Prostate gland (tissue), 2 donors: ENCODE measurements at regions not wholly inside any gene's neighbourhood (a gene's known extent, or its start where the extent isn't known, plus 50 kb on each side); places are given as distances from the start of the nearest gene placed in this dataset.
A peak's percentile ranks its signal among the peaks of the same experiment; 100 is the strongest.

ENCODE experiments used
- DNase-seq: peaks from one replicate; pipeline ENCODE4 v3.0.0-alpha.2; 2019; ENCODE audit warnings: low spot score
- H3K27ac ChIP-seq, 2 donors: fragments of 200-600 bp; sonication (generic); 2 replicates each; pipeline ENCODE4 v1.5.1; 2017 to 2019
- H3K27me3 ChIP-seq: fragments of 200-600 bp; sonication (generic); replicated peaks from 2 replicates; pipeline ENCODE4 v1.5.1; 2019; ENCODE audit not compliant: insufficient read depth
- H3K36me3 ChIP-seq, 2 donors: fragments of 200-600 bp; sonication (generic); 1 replicate in 1 of 2; 2 replicates in 1 of 2; pipeline versions ENCODE4 v1.5.1 to v1.8.1; 2017 to 2019
- H3K4me1 ChIP-seq: fragments of 200-600 bp; sonication (generic); replicated peaks from 2 replicates; pipeline ENCODE4 v1.5.1; 2019
- H3K4me3 ChIP-seq, 2 donors: fragments of 200-600 bp; sonication (generic); 2 replicates each; pipeline ENCODE4 v1.5.1; 2017 to 2019
- H3K9me3 ChIP-seq: fragments of 200-600 bp; sonication (generic); 2 replicates; pipeline ENCODE4 v1.5.1; 2017
- POLR2A ChIP-seq: fragments of 450-650 bp; IDR thresholded peaks from one replicate; pipeline ENCODE4 v1.6.1; 2016; ENCODE audit warnings: antibody characterized with exemption, mild to moderate bottlenecking
- POLR2AphosphoS5 ChIP-seq: sonication (generic); formaldehyde crosslinking; IDR thresholded peaks from one replicate; pipeline ENCODE4 v1.6.1; 2017; ENCODE audit warnings: antibody characterized with exemption
- WGBS: methylation state at CpG from one replicate; pipeline ENCODE4 v1.1.5; 2018; 5-methylcytosine and 5-hydroxymethylcytosine counted together
- intact Hi-C: fragments of 100-400 bp; cut with DNase I; formaldehyde crosslinking; loops from one replicate; pipeline ENCODE4 v1.14.2; 2022
- TF ChIP-seq, protein P1 (sequence below), 4 experiments: fragments of 200-600 bp in 2 of 4; fragments of 450-650 bp in 2 of 4; sonication (generic) in 2 of 4; IDR thresholded peaks; 1 replicate in 3 of 4; 2 replicates in 1 of 4; pipeline ENCODE4 v1.5.1; 2016 to 2019; ENCODE audit warnings: antibody characterized with exemption in 4 of 4, mild to moderate bottlenecking in 2 of 4, moderate library complexity in 2 of 4

GRCh38 chr17:6936370-6937028 is 59.4 kb upstream of the ALOX12 start:
- Histone ChIP-seq H3K4me3 (peak overlapping the region; percentile 12 to 22), H3K36me3 (no peaks in the 10 kb centered on the region), H3K27me3 (no peaks in the 10 kb centered on the region), H3K9me3 (no peaks in the 10 kb centered on the region), H3K27ac (no peak overlapping the region), H3K4me1 (no peaks in the 10 kb centered on the region)
- WGBS, result 72% methylated on average over 8 of the region's 8 CpGs
- no peak for DNase-seq
- TF ChIP-seq POLR2A (no peak), POLR2AphosphoS5 (peak; percentile 30)
- intact Hi-C loops, result no loop called here

DNA sequence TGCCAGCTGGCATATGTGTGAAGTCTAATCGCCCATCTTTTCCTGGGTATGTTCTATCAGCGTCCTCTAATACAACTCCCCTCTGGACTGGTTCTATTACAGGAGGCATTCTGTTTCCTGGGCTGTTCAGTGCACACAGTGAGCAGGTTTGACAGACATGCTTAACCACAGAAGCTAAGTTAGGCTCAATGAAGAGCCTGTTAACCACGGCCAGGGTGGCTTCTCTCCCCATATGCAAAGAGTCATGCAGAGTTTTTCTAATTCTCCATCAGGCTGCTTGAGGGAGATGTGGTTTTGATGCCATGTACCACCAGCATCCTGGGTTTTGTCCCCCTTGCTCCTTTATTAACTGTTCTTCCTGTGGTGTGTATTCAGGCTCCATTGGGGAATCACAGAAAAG is 57.2 kb upstream of the ALOX12 start:
- Histone ChIP-seq H3K4me3 (no peak overlapping the region), H3K27ac (no peak overlapping the region), H3K36me3 (no peaks in the 10 kb centered on the region), H3K4me1 (no peaks in the 10 kb centered on the region), H3K27me3 (no peaks in the 10 kb centered on the region), H3K9me3 (no peaks in the 10 kb centered on the region)
- WGBS, result 55% methylated on average over 3 of the region's 3 CpGs
- TF ChIP-seq, protein P1, sequence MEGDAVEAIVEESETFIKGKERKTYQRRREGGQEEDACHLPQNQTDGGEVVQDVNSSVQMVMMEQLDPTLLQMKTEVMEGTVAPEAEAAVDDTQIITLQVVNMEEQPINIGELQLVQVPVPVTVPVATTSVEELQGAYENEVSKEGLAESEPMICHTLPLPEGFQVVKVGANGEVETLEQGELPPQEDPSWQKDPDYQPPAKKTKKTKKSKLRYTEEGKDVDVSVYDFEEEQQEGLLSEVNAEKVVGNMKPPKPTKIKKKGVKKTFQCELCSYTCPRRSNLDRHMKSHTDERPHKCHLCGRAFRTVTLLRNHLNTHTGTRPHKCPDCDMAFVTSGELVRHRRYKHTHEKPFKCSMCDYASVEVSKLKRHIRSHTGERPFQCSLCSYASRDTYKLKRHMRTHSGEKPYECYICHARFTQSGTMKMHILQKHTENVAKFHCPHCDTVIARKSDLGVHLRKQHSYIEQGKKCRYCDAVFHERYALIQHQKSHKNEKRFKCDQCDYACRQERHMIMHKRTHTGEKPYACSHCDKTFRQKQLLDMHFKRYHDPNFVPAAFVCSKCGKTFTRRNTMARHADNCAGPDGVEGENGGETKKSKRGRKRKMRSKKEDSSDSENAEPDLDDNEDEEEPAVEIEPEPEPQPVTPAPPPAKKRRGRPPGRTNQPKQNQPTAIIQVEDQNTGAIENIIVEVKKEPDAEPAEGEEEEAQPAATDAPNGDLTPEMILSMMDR (IDR thresholded peaks at IDR 0.05), result no peak
- TF ChIP-seq POLR2A (no peak), POLR2AphosphoS5 (no peak)
- no peak for DNase-seq
- intact Hi-C loops, result no loop called here

- Histone ChIP-seq H3K4me3 (no peak overlapping the region), H3K27me3 (no peaks in the 10 kb centered on the region), H3K36me3 (no peaks in the 10 kb centered on the region), H3K9me3 (no peaks in the 10 kb centered on the region), H3K4me1 (no peaks in the 10 kb centered on the region), H3K27ac (no peak overlapping the region)
- intact Hi-C loops, result no loop called here
- no peak for DNase-seq
- WGBS, result 81% methylated on average over 7 of the region's 7 CpGs
- TF ChIP-seq, protein P1 (IDR thresholded peaks at IDR 0.05), result no peak
- no peak for TF ChIP-seq POLR2A
- TF ChIP-seq POLR2AphosphoS5, result no peak
Observed at GRCh38 chr17:6940186-6940649, 55.6 kb upstream of the ALOX12 start.

GRCh38 chr17:6941989-6942388 is 53.9 kb upstream of the ALOX12 start:
- H3K4me3 ChIP-seq, result no peak overlapping the region
- H3K27ac ChIP-seq, result no peak overlapping the region
- no peak for DNase-seq
- 82% methylated on average over 5 of the region's 5 CpGs for WGBS
- no peaks in the 10 kb centered on the region for H3K27me3 ChIP-seq
- no peaks in the 10 kb centered on the region for H3K9me3 ChIP-seq
- TF ChIP-seq POLR2A (no peak), POLR2AphosphoS5 (no peak)
- TF ChIP-seq, protein P1 (IDR thresholded peaks at IDR 0.05), result no peak
- H3K4me1 ChIP-seq, result no peaks in the 10 kb centered on the region
- no peaks in the 10 kb centered on the region for H3K36me3 ChIP-seq
- intact Hi-C loops, result no loop called here

- TF ChIP-seq, protein P1 (IDR thresholded peaks at IDR 0.05), result no peak
- TF ChIP-seq POLR2A (no peak), POLR2AphosphoS5 (no peak)
- Histone ChIP-seq H3K27me3 (no peaks in the 10 kb centered on the region), H3K4me3 (no peak overlapping the region), H3K9me3 (no peaks in the 10 kb centered on the region), H3K36me3 (no peaks in the 10 kb centered on the region), H3K27ac (no peak overlapping the region), H3K4me1 (no peaks in the 10 kb centered on the region)
- WGBS, result 69% methylated on average over 4 of the region's 4 CpGs
- intact Hi-C loops, result no loop called here
- DNase-seq, result no peak
Observed at GRCh38 chr17:6943406-6943805, 52.4 kb upstream of the ALOX12 start.
